ENCODE measurements at regions not wholly inside any gene's neighbourhood (a gene's known extent, or its start where the extent isn't known, plus 50 kb on each side); places are given as distances from the start of the nearest gene placed in this dataset.

DNA sequence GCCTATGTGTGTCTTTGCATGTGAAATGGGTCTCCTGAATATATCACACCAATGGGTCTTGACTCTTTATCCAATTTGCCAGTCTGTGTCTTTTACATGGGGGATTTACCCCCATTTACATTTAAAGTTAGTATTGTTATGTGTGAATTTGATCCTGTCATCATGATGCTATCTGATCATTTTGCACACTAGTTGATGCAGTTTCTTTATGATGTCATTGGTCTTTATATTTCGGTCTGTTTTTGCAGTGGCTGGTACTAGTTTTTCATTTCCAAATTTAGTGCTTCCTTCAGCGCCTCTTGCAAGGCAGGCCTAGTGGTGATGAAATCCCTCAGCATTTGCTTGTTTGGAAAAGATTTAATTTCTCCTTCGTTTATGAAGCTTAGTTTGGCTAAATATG, 555.2 kb upstream of the BTBD3 start:
- H3K27me3 ChIP-seq: no peaks in the 10 kb centered on the region
- H3K4me1 ChIP-seq (ENCODE audit: control insufficient read depth in 1 of 2, insufficient read depth in 1 of 2, low read depth in 1 of 2, low read length in 1 of 2): no peaks in the 10 kb centered on the region
- no peak overlapping the region for H3K27ac ChIP-seq
- H3K4me3 ChIP-seq (ENCODE audit: low read depth in 1 of 2, low read length in 1 of 2): no peak overlapping the region
- TF ChIP-seq, protein P1, sequence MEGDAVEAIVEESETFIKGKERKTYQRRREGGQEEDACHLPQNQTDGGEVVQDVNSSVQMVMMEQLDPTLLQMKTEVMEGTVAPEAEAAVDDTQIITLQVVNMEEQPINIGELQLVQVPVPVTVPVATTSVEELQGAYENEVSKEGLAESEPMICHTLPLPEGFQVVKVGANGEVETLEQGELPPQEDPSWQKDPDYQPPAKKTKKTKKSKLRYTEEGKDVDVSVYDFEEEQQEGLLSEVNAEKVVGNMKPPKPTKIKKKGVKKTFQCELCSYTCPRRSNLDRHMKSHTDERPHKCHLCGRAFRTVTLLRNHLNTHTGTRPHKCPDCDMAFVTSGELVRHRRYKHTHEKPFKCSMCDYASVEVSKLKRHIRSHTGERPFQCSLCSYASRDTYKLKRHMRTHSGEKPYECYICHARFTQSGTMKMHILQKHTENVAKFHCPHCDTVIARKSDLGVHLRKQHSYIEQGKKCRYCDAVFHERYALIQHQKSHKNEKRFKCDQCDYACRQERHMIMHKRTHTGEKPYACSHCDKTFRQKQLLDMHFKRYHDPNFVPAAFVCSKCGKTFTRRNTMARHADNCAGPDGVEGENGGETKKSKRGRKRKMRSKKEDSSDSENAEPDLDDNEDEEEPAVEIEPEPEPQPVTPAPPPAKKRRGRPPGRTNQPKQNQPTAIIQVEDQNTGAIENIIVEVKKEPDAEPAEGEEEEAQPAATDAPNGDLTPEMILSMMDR (IDR thresholded peaks at IDR 0.05): no peak
- no peaks in the 10 kb centered on the region for H3K9me3 ChIP-seq
- H3K36me3 ChIP-seq: no peaks in the 10 kb centered on the region

DNA sequence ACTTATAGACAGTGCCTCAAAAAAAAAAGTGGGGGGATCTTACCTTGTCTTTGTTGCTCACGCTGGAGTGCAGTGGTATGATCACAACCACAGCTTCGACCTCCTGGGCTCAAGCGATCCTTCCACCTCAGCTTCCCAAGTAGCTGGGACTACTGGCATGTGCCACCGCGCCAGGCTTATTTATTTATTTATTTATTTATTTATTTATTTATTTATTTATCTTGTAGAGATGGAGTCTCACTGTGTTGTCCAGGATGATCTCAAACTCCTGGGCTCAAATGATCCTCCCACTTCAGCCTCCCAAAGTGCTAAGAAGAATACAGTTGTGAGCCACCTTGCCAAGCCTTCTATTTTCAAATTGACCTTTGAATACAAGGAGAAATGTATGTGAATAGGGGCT, 553.0 kb upstream of the BTBD3 start:
- no peak overlapping the region for H3K4me3 ChIP-seq (ENCODE audit: low read depth in 1 of 2, low read length in 1 of 2)
- H3K27me3 ChIP-seq: no peaks in the 10 kb centered on the region
- peaks cover 5% of the 10 kb centered on the region for H3K9me3 ChIP-seq
- no peaks in the 10 kb centered on the region for H3K4me1 ChIP-seq (ENCODE audit: control insufficient read depth in 1 of 2, insufficient read depth in 1 of 2, low read depth in 1 of 2, low read length in 1 of 2)
- TF ChIP-seq, protein P1 (IDR thresholded peaks at IDR 0.05): no peak
- no peaks in the 10 kb centered on the region for H3K36me3 ChIP-seq
- H3K27ac ChIP-seq: no peak overlapping the region

DNA sequence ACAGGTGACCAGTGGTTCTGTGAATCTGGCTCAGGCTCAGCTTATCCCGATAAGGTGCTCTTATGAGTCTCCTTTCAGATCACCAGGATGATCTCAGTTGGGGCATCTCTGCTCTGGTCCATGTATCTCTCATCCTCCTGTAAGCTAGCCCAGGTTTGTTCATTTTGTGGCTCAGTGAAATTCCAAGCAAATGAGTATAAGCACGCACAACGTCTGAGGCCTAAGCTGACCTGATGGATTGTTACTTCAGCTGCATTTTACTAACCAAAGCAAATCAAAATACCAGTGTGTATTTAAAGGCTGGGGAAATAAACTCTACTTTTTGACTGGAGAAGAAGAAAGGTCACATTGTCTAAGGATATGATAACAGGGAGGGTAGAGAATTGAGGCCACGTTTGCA, 551.0 kb upstream of the BTBD3 start:
- Histone ChIP-seq H3K27me3 (no peaks in the 10 kb centered on the region), H3K36me3 (no peaks in the 10 kb centered on the region)

DNA sequence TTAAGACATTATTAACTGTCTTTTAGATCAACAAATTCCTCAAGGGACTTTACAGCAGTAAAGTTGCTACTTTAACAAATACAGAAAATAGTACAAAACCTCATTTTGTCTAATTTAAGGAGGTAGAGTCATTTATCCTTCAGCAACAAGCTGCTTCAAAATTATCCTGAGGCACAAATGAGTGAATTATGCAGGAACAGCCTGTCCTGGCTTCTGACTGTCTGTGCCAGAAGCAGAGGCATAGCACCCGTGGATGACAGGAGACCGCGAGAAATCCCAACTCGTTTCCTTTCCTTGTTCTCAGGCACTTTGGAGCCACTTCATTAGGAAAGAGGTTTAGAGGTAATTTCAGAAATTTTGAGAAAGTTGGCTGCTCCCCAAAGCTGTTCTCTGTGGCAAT, 549.2 kb upstream of the BTBD3 start:
- H3K9me3 ChIP-seq: peaks cover 5% of the 10 kb centered on the region
- H3K27ac ChIP-seq: no peak overlapping the region
- H3K36me3 ChIP-seq: no peaks in the 10 kb centered on the region
- H3K27me3 ChIP-seq: no peaks in the 10 kb centered on the region
- no peaks in the 10 kb centered on the region for H3K4me1 ChIP-seq (ENCODE audit: control insufficient read depth in 1 of 2, insufficient read depth in 1 of 2, low read depth in 1 of 2, low read length in 1 of 2)
- TF ChIP-seq, protein P1 (IDR thresholded peaks at IDR 0.05): no peak
- H3K4me3 ChIP-seq (ENCODE audit: low read depth in 1 of 2, low read length in 1 of 2): no peak overlapping the region

More for the DNA sequence above, 551.0 kb upstream of the BTBD3 start:
- TF ChIP-seq, protein P1 (IDR thresholded peaks at IDR 0.05): no peak
- Histone ChIP-seq H3K4me1 (ENCODE audit: control insufficient read depth in 1 of 2, insufficient read depth in 1 of 2, low read depth in 1 of 2, low read length in 1 of 2) (no peaks in the 10 kb centered on the region), H3K4me3 (ENCODE audit: low read depth in 1 of 2, low read length in 1 of 2) (no peak overlapping the region), H3K9me3 (peaks cover 5% of the 10 kb centered on the region), H3K27ac (no peak overlapping the region)

DNA sequence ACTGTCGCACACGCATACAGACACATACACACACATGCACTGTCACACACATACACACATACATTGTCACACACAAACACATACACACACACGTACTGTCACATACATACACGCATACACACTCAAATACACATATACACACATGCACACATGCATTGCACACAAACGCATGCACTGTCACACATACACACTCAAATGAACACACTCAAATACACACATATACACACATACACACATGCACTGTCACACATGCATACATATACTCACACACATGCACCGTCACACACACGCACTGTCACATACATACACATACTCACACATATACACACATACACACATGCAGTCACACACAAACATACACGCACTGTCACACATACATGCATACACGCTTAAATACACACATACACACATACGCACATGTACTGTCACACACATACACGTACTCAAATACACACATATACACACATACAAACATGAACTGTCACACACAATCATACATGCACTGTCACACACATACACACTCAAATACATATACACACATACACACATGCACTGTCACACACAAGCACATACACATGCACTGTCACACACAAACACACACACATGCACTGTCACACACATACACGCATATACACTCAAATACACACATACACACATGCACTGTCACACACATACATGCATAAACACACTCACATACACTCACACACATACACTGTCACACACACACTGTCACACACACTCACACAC, 548.6 kb upstream of the BTBD3 start:
- no peak overlapping the region for H3K4me3 ChIP-seq (ENCODE audit: low read depth in 1 of 2, low read length in 1 of 2)
- TF ChIP-seq, protein P1 (IDR thresholded peaks at IDR 0.05): no peak
- no peaks in the 10 kb centered on the region for H3K27me3 ChIP-seq
- H3K36me3 ChIP-seq: no peaks in the 10 kb centered on the region
- H3K4me1 ChIP-seq (ENCODE audit: control insufficient read depth in 1 of 2, insufficient read depth in 1 of 2, low read depth in 1 of 2, low read length in 1 of 2): no peaks in the 10 kb centered on the region
- peaks cover 5% of the 10 kb centered on the region for H3K9me3 ChIP-seq
- no peak overlapping the region for H3K27ac ChIP-seq
